Pancreas (tissue), 10 donors: ENCODE measurements at regions not wholly inside any gene's neighbourhood (a gene's known extent, or its start where the extent isn't known, plus 50 kb on each side); places are given as distances from the start of the nearest gene placed in this dataset.

ENCODE experiments used
- ATAC-seq, 4 donors: fragments of 200-7000 bp; cut with Tn5 transposase; one replicate each; pipeline versions ENCODE4 v1.8.0 to v1.9.1; 2020; ENCODE audit warnings: mild to moderate bottlenecking in 4 of 4, moderate library complexity in 4 of 4
- DNase-seq, 6 donors: peaks; one replicate each; pipeline ENCODE4 v3.0.0-alpha.2; 2020
- FAIRE-seq: peaks from 2 replicates; lab custom pipeline; 2012; peaks lifted over from hg19 to GRCh38; lab: Jason Lieb, UNC
- H3K27ac ChIP-seq, 4 donors: fragments of 200-600 bp; sonication (generic); 1 replicate in 3 of 4; 2 replicates in 1 of 4; pipeline versions ENCODE4 v1.5.0 to v1.8.0; 2020
- H3K27me3 ChIP-seq, 4 donors: fragments of 200-600 bp; one replicate each; pipeline ENCODE4 v1.8.0; 2021
- H3K36me3 ChIP-seq, 3 donors: fragments of 200-600 bp; sonication (generic) in 1 of 3; one replicate each; pipeline versions ENCODE4 v1.5.0 to v1.8.0; 2020 to 2021
- H3K4me1 ChIP-seq, 3 donors: fragments of 200-600 bp; one replicate each; pipeline ENCODE4 v1.8.0; 2021
- H3K4me3 ChIP-seq, 4 donors: fragments of 200-600 bp; sonication (generic) in 2 of 4; one replicate each; pipeline versions ENCODE4 v1.5.0 to v1.8.0; 2020 to 2021
- H3K9me3 ChIP-seq, 4 donors: fragments of 200-600 bp; one replicate each; pipeline ENCODE4 v1.8.0; 2021
- WGBS, 2 donors: extraction: QIAGEN DNeasy Blood & Tissue Kit; methylation state at CpG; one replicate each; pipeline ENCODE4 v1.1.7; 2013; 5-methylcytosine and 5-hydroxymethylcytosine counted together
- intact Hi-C, 3 donors: fragments of 100-400 bp; cut with DNase I; formaldehyde crosslinking; loops; one replicate each; pipeline versions ENCODE4 v1.11.1 to v1.14.2; 2022
- TF ChIP-seq, protein P1 (sequence below), 4 donors: fragments of 200-600 bp; sonication (generic) in 3 of 4; IDR thresholded peaks; one replicate each; pipeline versions ENCODE4 v1.5.0 to v1.8.0; 2021; ENCODE audit warnings: antibody characterized with exemption in 4 of 4
- donor health status: healthy with polysubstance abuse.
- donor health status: DM: no; HTN: no; CAD: no; lungs with moderate emphysema.
- donor health status: DM: no; HTN: no; CAD: no.
- donor health status: control.
- donor health status: control.
- donor health status: Bipolar disorder and iron deficiency.
- donor health status: DM: yes; HTN: yes; CAD: no.
- donor health status: DM: no; HTN: no; CAD: no.
- donor health status: DM: no; HTN: no; CAD: no.
- donor health status: DM: yes; HTN: yes; CAD: no.

DNA sequence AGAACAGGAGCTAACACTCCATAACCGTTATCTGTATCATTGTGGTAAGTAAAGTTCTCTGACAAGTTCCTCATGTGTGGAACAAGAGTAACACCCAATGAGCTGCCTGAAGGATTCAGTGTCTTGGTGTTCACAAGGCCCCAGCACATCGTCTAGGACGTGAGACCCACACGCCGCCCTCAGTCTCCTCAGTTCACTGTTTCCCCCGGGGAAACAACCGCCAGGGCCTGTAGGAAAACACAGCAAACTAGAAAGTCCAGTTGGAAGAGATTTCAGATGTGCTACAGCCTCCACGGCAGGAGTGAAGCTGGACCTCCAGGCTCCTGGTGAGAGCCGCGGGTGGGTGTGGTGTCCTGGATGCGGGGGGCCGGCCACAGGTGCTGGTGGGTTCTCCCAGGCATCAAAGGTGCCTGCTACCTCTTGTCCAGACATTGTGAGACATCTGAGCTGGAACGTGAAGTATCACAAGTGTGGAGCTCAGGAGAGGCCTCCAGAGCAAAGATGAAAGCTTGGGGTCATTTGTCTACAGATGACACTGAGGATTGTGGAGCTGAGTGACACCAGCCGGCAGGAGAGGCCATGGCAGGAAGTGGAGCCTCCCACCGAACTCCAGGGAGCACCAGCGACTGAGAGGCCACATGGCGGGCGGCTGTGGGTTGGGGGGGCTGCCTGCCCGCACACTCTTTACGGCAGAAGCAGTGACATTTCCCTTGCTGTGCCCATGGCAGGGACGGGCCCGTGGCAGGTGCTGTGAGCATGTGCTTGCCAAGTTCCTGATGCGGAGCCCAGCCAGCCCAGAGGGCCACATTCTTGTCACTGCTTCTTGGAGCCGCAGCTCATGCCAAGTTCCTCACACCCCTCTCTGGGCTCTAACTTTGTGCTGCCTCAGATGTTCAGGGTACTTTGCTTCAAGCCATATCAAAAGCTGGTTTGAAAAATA, 131.2 kb downstream of the TMEM18 start:
- no peaks in the 10 kb centered on the region for H3K4me1 ChIP-seq
- 55 to 65% methylated on average over 24 of the region's 24 CpGs for WGBS, 2 donors
- H3K27ac ChIP-seq, result no peak overlapping the region
- DNase-seq (peak in 2 of 6 donors; percentile 16 to 29), ATAC-seq (peak in 3 of 4 donors; percentile 41 to 64 (median 46)), FAIRE-seq (no peak)
- TF ChIP-seq, protein P1, sequence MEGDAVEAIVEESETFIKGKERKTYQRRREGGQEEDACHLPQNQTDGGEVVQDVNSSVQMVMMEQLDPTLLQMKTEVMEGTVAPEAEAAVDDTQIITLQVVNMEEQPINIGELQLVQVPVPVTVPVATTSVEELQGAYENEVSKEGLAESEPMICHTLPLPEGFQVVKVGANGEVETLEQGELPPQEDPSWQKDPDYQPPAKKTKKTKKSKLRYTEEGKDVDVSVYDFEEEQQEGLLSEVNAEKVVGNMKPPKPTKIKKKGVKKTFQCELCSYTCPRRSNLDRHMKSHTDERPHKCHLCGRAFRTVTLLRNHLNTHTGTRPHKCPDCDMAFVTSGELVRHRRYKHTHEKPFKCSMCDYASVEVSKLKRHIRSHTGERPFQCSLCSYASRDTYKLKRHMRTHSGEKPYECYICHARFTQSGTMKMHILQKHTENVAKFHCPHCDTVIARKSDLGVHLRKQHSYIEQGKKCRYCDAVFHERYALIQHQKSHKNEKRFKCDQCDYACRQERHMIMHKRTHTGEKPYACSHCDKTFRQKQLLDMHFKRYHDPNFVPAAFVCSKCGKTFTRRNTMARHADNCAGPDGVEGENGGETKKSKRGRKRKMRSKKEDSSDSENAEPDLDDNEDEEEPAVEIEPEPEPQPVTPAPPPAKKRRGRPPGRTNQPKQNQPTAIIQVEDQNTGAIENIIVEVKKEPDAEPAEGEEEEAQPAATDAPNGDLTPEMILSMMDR (IDR thresholded peaks at IDR 0.05), result no peak
- H3K9me3 ChIP-seq, result no peaks in the 10 kb centered on the region
- H3K36me3 ChIP-seq, result no peaks in the 10 kb centered on the region
- no peaks in the 10 kb centered on the region for H3K27me3 ChIP-seq
- no peak overlapping the region for H3K4me3 ChIP-seq
- intact Hi-C loops, result no loop called here

- no peaks in the 10 kb centered on the region for H3K4me1 ChIP-seq
- no peaks in the 10 kb centered on the region for H3K9me3 ChIP-seq
- H3K4me3 ChIP-seq, result no peak overlapping the region
- no peaks in the 10 kb centered on the region for H3K27me3 ChIP-seq
- ATAC-seq (no peak), FAIRE-seq (no peak), DNase-seq (no peak)
- H3K27ac ChIP-seq, result no peak overlapping the region
- intact Hi-C loops, result no loop called here
- 52 to 63% methylated on average over 12 of the region's 12 CpGs for WGBS, 2 donors
- no peaks in the 10 kb centered on the region for H3K36me3 ChIP-seq
- TF ChIP-seq, protein P1 (IDR thresholded peaks at IDR 0.05), result no peak
Measured at GRCh38 chr2:545228-545627, 132.0 kb downstream of the TMEM18 start.

DNA sequence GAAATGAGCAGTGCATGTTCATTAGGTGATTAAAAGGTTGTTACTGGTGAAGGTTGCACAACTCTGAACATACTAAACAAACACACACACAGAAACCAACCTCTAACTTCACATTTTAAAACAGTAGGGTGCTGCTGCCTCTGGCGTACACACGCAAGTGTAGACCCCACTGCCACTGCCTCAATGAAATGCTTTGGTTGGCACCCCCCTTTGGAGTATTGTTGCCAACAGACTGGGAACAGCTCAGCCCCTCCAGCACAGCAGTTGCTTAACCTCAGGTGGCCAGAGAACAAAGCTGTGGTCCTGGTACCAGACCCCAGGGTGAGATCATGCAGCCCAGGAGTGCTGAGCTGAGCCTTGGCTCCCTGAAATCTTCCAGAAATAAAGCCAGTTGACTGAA, 138.6 kb downstream of the TMEM18 start:
- FAIRE-seq, result no peak
- intact Hi-C loops, result no loop called here
- Histone ChIP-seq H3K9me3 (no peaks in the 10 kb centered on the region), H3K4me3 (no peak overlapping the region), H3K27ac (no peak overlapping the region), H3K36me3 (no peaks in the 10 kb centered on the region), H3K4me1 (no peaks in the 10 kb centered on the region), H3K27me3 (no peaks in the 10 kb centered on the region)
- WGBS, 2 donors, result 73 to 94% methylated on average over 2 of the region's 2 CpGs
- TF ChIP-seq, protein P1 (IDR thresholded peaks at IDR 0.05), result no peak
- ATAC-seq, result no peak
- no peak for DNase-seq

- intact Hi-C loops, result no loop called here
- TF ChIP-seq, protein P1 (IDR thresholded peaks at IDR 0.05), result no peak
- Histone ChIP-seq H3K36me3 (no peaks in the 10 kb centered on the region), H3K9me3 (peaks cover 0 to 3% (median 0%) of the 10 kb centered on the region in 4 donors), H3K4me3 (no peak overlapping the region), H3K4me1 (no peaks in the 10 kb centered on the region), H3K27ac (no peak overlapping the region), H3K27me3 (no peaks in the 10 kb centered on the region)
- no peak for FAIRE-seq
- ATAC-seq, result no peak
- DNase-seq, result no peak
- 44 to 59% methylated on average over 3 of the region's 3 CpGs for whole genome bisulfite sequencing, 2 donors
Measured at GRCh38 chr2:535222-535621, 142.0 kb downstream of the TMEM18 start.

- H3K4me3 ChIP-seq, result no peak overlapping the region
- TF ChIP-seq, protein P1 (IDR thresholded peaks at IDR 0.05), result no peak
- FAIRE-seq, result no peak
- no peak for DNase-seq
- H3K9me3 ChIP-seq, result peaks cover 0 to 3% (median 0%) of the 10 kb centered on the region in 4 donors
- no peaks in the 10 kb centered on the region for H3K4me1 ChIP-seq
- ATAC-seq, result no peak
- H3K27me3 ChIP-seq, result no peaks in the 10 kb centered on the region
- H3K36me3 ChIP-seq, result no peaks in the 10 kb centered on the region
- no peak overlapping the region for H3K27ac ChIP-seq
- 61 to 74% methylated on average over 2 of the region's 2 CpGs for WGBS, 2 donors
- intact Hi-C loops, result no loop called here
Measured at GRCh38 chr2:529852-530251, 147.4 kb downstream of the TMEM18 start.
